ENCODE measurements at regions not wholly inside any gene's neighbourhood (a gene's known extent, or its start where the extent isn't known, plus 50 kb on each side); places are given as distances from the start of the nearest gene placed in this dataset.

- Histone ChIP-seq H4K20me1 (ENCODE audit: insufficient read depth, low read length) (no peaks in the 10 kb centered on the region), H2AFZ (ENCODE audit: low read length) (no peak overlapping the region), H3K9me2 (ENCODE audit: insufficient read depth, low read length) (no peaks in the 10 kb centered on the region), H3K4me2 (ENCODE audit: low read length) (no peak overlapping the region), H3K4me3 (ENCODE audit: low read depth, low read length, poor library complexity, severe bottlenecking) (no peak overlapping the region), H3K79me2 (ENCODE audit: insufficient read depth, low read depth, low read length) (no peaks in the 10 kb centered on the region), H3K9me3 (ENCODE audit: low read length) (no peaks in the 10 kb centered on the region), H3K27ac (ENCODE audit: low read depth, low read length, poor library complexity, severe bottlenecking) (no peak overlapping the region), H3K36me3 (ENCODE audit: insufficient read depth, low read length) (no peaks in the 10 kb centered on the region), H3K4me1 (ENCODE audit: insufficient read depth, low read length, poor library complexity, severe bottlenecking) (no peaks in the 10 kb centered on the region)
- POLR2A ChIA-PET: no interaction called here
- DNase-seq (ENCODE audit: low spot score): no peak
- no peak for TF ChIP-seq EZH2phosphoT487 (IDR thresholded peaks at IDR 0.05; ENCODE audit: borderline replicate concordance, low read depth, low read length)
- BruUV-seq (replicated peaks): no TSS peak
- CTCF ChIA-PET (ENCODE audit: unreplicated experiment): no interaction called here
- intact Hi-C loops (cut with micrococcal nuclease; ENCODE audit: unreplicated experiment): no loop called here
These were observed 315.0 kb upstream of the POU3F1 start for GRCh38 chr1:38361566-38361965.

GRCh38 chr1:38360807-38361206 lies 314.2 kb upstream of the POU3F1 start:
- no TSS peak for BruUV-seq (replicated peaks)
- CTCF ChIA-PET (ENCODE audit: unreplicated experiment): no interaction called here
- intact Hi-C loops (cut with micrococcal nuclease; ENCODE audit: unreplicated experiment): no loop called here

DNA sequence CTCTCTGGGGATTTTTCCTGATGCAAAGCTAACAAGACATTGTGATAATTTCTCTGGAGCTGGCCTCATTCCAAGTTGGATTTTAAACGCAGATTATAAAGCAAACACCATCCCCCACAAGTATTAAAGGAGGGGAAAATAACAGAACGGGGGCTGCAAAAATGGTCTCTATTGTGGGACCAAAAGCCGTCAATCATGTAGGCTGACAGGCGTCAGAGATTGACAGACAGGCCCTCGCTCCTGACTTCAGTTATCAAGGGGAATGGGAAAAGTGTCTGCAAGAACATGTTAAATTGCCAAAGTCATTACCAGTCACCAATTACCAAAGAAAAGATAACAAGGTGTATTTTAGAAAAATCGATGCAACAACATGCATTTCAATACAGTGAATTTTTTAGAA lies 307.4 kb upstream of the POU3F1 start:
- no peak overlapping the region for H2AFZ ChIP-seq (ENCODE audit: low read length)
- H4K20me1 ChIP-seq (ENCODE audit: insufficient read depth, low read length): no peaks in the 10 kb centered on the region
- H3K9me2 ChIP-seq (ENCODE audit: insufficient read depth, low read length): no peaks in the 10 kb centered on the region
- no peak overlapping the region for H3K4me2 ChIP-seq (ENCODE audit: low read length)
- DNase-seq (ENCODE audit: low spot score): no peak
- H3K4me3 ChIP-seq (ENCODE audit: low read depth, low read length, poor library complexity, severe bottlenecking): no peak overlapping the region
- no peaks in the 10 kb centered on the region for H3K9me3 ChIP-seq (ENCODE audit: low read length)
- H3K36me3 ChIP-seq (ENCODE audit: insufficient read depth, low read length): no peaks in the 10 kb centered on the region
- H3K4me1 ChIP-seq (ENCODE audit: insufficient read depth, low read length, poor library complexity, severe bottlenecking): no peaks in the 10 kb centered on the region
- ChIA-PET POLR2A (no interaction called here), CTCF (ENCODE audit: unreplicated experiment) (no interaction called here)
- H3K27ac ChIP-seq (ENCODE audit: low read depth, low read length, poor library complexity, severe bottlenecking): no peak overlapping the region
- intact Hi-C loops (cut with micrococcal nuclease; ENCODE audit: unreplicated experiment): no loop called here
- BruUV-seq (replicated peaks): no TSS peak
- H3K79me2 ChIP-seq (ENCODE audit: insufficient read depth, low read depth, low read length): no peaks in the 10 kb centered on the region
- TF ChIP-seq CTCF (conservative IDR thresholded peaks at IDR 0.05; ENCODE audit: low read length): no peak
- TF ChIP-seq EZH2phosphoT487 (IDR thresholded peaks at IDR 0.05; ENCODE audit: borderline replicate concordance, low read depth, low read length): no peak

More at GRCh38 chr1:38360807-38361206, 314.2 kb upstream of the POU3F1 start:
- POLR2A ChIA-PET: no interaction called here
- TF ChIP-seq CTCF (conservative IDR thresholded peaks at IDR 0.05; ENCODE audit: low read length) (no peak), EZH2phosphoT487 (IDR thresholded peaks at IDR 0.05; ENCODE audit: borderline replicate concordance, low read depth, low read length) (no peak)
- H3K36me3 ChIP-seq (ENCODE audit: insufficient read depth, low read length): no peaks in the 10 kb centered on the region
- H4K20me1 ChIP-seq (ENCODE audit: insufficient read depth, low read length): no peaks in the 10 kb centered on the region
- H3K79me2 ChIP-seq (ENCODE audit: insufficient read depth, low read depth, low read length): no peaks in the 10 kb centered on the region
- no peak overlapping the region for H3K4me2 ChIP-seq (ENCODE audit: low read length)
- H3K4me1 ChIP-seq (ENCODE audit: insufficient read depth, low read length, poor library complexity, severe bottlenecking): no peaks in the 10 kb centered on the region
- H3K27ac ChIP-seq (ENCODE audit: low read depth, low read length, poor library complexity, severe bottlenecking): no peak overlapping the region
- DNase-seq (ENCODE audit: low spot score): peak; percentile 23
- H3K9me3 ChIP-seq (ENCODE audit: low read length): no peaks in the 10 kb centered on the region
- H2AFZ ChIP-seq (ENCODE audit: low read length): no peak overlapping the region
- no peaks in the 10 kb centered on the region for H3K9me2 ChIP-seq (ENCODE audit: insufficient read depth, low read length)
- H3K4me3 ChIP-seq (ENCODE audit: low read depth, low read length, poor library complexity, severe bottlenecking): no peak overlapping the region
